Body of pancreas (tissue), 4 donors: ENCODE measurements at regions not wholly inside any gene's neighbourhood (a gene's known extent, or its start where the extent isn't known, plus 50 kb on each side); places are given as distances from the start of the nearest gene placed in this dataset.

Source experiments
- POLR2A ChIP-seq, 3 donors: fragments of 450-650 bp; IDR thresholded peaks; one replicate each; pipeline ENCODE4 v1.6.1; 2016; ENCODE audit warnings: antibody characterized with exemption in 3 of 3, mild to moderate bottlenecking in 2 of 3
- TF ChIP-seq, protein P1 (sequence below), 7 experiments: fragments of 450-650 bp in 4 of 7; fragments of 200-600 bp in 3 of 7; sonication (generic) in 3 of 7; IDR thresholded peaks; one replicate each; pipeline ENCODE4 v1.5.1; 2016 to 2019; ENCODE audit warnings: antibody characterized with exemption in 7 of 7

DNA sequence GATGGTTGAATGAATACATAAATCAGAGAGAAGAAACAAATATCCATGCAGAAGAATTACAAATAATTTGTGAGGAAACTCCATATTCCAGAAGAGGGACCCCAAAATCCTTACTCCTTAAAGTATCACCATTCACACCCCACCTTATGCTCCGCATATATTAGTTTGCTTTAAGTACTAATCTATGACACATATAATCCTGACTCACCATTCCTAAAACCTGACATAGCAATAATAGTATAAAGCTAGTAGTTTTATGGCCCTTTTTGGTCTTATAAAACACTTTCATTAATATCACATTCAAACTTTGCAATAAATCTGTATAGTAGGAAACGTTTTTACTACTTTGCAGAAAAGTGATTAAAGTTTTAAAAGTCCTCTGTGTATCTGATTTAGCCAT is 719.0 kb upstream of the SLC39A10 start:
- TF ChIP-seq, protein P1, sequence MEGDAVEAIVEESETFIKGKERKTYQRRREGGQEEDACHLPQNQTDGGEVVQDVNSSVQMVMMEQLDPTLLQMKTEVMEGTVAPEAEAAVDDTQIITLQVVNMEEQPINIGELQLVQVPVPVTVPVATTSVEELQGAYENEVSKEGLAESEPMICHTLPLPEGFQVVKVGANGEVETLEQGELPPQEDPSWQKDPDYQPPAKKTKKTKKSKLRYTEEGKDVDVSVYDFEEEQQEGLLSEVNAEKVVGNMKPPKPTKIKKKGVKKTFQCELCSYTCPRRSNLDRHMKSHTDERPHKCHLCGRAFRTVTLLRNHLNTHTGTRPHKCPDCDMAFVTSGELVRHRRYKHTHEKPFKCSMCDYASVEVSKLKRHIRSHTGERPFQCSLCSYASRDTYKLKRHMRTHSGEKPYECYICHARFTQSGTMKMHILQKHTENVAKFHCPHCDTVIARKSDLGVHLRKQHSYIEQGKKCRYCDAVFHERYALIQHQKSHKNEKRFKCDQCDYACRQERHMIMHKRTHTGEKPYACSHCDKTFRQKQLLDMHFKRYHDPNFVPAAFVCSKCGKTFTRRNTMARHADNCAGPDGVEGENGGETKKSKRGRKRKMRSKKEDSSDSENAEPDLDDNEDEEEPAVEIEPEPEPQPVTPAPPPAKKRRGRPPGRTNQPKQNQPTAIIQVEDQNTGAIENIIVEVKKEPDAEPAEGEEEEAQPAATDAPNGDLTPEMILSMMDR (IDR thresholded peaks at IDR 0.05), result no peak
- no peak for TF ChIP-seq POLR2A (IDR thresholded peaks at IDR 0.05)
